ENCODE measurements at regions not wholly inside any gene's neighbourhood (a gene's known extent, or its start where the extent isn't known, plus 50 kb on each side); places are given as distances from the start of the nearest gene placed in this dataset.

DNA sequence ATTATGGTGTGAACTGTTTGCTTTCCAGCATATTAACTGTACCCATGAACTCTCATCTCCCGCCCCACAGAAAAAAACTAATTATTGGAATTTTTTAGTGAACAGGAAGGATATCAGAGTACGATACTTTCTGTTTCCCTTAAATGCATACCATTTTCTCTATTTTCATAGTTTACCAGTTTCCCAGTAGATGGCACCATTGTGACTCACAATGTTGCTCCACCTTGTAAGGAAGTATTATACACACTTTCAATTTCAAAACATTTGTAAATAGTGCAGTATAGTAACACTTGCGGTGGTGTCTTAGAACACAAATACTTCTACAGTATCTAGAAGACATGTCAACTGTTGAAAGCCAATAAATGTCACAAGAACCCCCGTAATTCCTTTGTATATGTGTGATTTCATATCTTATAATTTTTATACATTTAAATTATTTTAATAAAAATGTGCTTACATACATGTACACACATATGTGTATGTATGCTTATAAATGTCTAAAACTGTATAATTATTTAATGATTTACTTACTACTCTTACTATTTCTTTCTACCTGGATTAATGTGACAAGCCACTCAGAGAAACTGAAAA is 167.3 kb downstream of the SLIT2 start:
- intact Hi-C loops (cut with micrococcal nuclease), result loop anchor here (10.0 kb wide), 1 partner anchor 124 kb away; no protein-coding TSS in a partner anchor
- peak; percentile 68 for ATAC-seq
- ChIA-PET CTCF (no interaction called here), POLR2A (ENCODE audit: unreplicated experiment) (no interaction called here)
- peak; percentile 57 for DNase-seq
- Histone ChIP-seq H3K9me3 (ENCODE audit: low read length) (no peaks in the 10 kb centered on the region), H3K79me2 (ENCODE audit: low read length) (no peaks in the 10 kb centered on the region), H3K4me1 (ENCODE audit: insufficient read depth, low read length) (peaks cover 8% of the 10 kb centered on the region; the same call in 1 of the 2 replicates), H3K36me3 (ENCODE audit: low read depth, low read length) (no peaks in the 10 kb centered on the region), H4K20me1 (ENCODE audit: low read length) (no peaks in the 10 kb centered on the region), H2AFZ (ENCODE audit: low read length) (peak overlapping the region; percentile 69), H3K9me2 (replicated peaks; ENCODE audit: low read length) (no peaks in the 10 kb centered on the region), H3K27me3 (ENCODE audit: low read length) (no peaks in the 10 kb centered on the region), H3K9ac (ENCODE audit: low read length) (peak overlapping the region; percentile 38; the same call in 1 of the 2 replicates), H3K4me2 (ENCODE audit: low read length) (peak overlapping the region; percentile 94), H3F3A (ENCODE audit: low read length, unreplicated experiment) (no peaks in the 10 kb centered on the region), H3K4me3 (ENCODE audit: low read length) (peak overlapping the region; percentile 64), H3K27ac (ENCODE audit: low read length) (no peak overlapping the region)
- no TSS peak for BruUV-seq (replicated peaks)
- TF ChIP-seq EZH2 (IDR thresholded peaks at IDR 0.05; ENCODE audit: low read length, unreplicated experiment), result no peak
- TF ChIP-seq CTCF (conservative IDR thresholded peaks at IDR 0.05; ENCODE audit: low read depth, low read length), result peak; percentile 66
- no peak for TF ChIP-seq EZH2phosphoT487 (IDR thresholded peaks at IDR 0.05; ENCODE audit: borderline replicate concordance, low read length)

DNA sequence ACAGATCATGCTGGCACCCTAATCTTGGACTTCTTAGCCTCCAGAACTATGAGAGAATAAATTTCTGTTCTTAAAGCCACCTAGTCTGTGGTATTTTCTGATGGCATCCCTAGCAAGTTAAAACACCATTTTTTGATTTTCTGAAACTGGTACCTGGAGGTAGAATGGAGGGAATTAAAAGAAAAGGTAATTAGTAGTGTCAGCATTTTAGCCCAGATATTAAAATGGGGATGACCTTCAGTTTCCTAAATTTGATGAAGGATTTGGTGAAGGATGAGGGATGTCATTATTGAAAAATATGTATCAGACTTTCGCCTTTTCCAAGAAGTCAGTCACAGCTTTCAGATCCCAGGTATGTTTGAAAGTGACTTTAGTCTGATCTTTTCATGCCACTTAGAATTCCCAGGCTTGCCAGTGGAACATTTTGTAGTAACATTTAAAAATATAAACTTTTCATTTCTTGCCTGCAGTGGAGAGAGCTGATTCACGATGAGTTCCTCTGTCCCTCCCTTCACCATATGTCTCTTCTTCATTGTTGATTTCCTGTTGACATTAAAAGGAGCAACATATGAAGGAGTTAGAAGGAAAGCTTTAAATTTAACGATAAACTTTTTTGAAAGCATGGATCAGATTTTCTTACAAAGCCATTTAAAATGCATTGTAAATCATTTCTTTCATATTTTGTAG is 169.4 kb downstream of the SLIT2 start:
- Histone ChIP-seq H3K9me2 (replicated peaks; ENCODE audit: low read length) (no peaks in the 10 kb centered on the region), H3F3A (ENCODE audit: low read length, unreplicated experiment) (no peaks in the 10 kb centered on the region), H3K9me3 (ENCODE audit: low read length) (no peaks in the 10 kb centered on the region), H3K27me3 (ENCODE audit: low read length) (no peaks in the 10 kb centered on the region), H2AFZ (ENCODE audit: low read length) (no peak overlapping the region), H3K79me2 (ENCODE audit: low read length) (no peaks in the 10 kb centered on the region), H3K4me1 (ENCODE audit: insufficient read depth, low read length) (peaks cover 8% of the 10 kb centered on the region; the same call in 1 of the 2 replicates), H4K20me1 (ENCODE audit: low read length) (no peaks in the 10 kb centered on the region), H3K36me3 (ENCODE audit: low read depth, low read length) (no peaks in the 10 kb centered on the region), H3K4me3 (ENCODE audit: low read length) (no peak overlapping the region), H3K9ac (ENCODE audit: low read length) (no peak overlapping the region), H3K27ac (ENCODE audit: low read length) (no peak overlapping the region), H3K4me2 (ENCODE audit: low read length) (no peak overlapping the region)
- DNase-seq (no peak), ATAC-seq (no peak)
- no peak for TF ChIP-seq EZH2phosphoT487 (IDR thresholded peaks at IDR 0.05; ENCODE audit: borderline replicate concordance, low read length)
- no peak for TF ChIP-seq EZH2 (IDR thresholded peaks at IDR 0.05; ENCODE audit: low read length, unreplicated experiment)
- TF ChIP-seq CTCF (conservative IDR thresholded peaks at IDR 0.05; ENCODE audit: low read depth, low read length), result no peak
- CTCF ChIA-PET, result no interaction called here
- POLR2A ChIA-PET (ENCODE audit: unreplicated experiment), result no interaction called here
- intact Hi-C loops (cut with micrococcal nuclease), result loop anchor here (10.0 kb wide), 1 partner anchor 84 kb away; no protein-coding TSS in a partner anchor
- no TSS peak for BruUV-seq (replicated peaks)

- no peak overlapping the region for H3K9ac ChIP-seq (ENCODE audit: low read length)
- H3K79me2 ChIP-seq (ENCODE audit: low read length), result no peaks in the 10 kb centered on the region
- H3K4me3 ChIP-seq (ENCODE audit: low read length), result no peak overlapping the region
- no peaks in the 10 kb centered on the region for H3K9me3 ChIP-seq (ENCODE audit: low read length)
- H3K36me3 ChIP-seq (ENCODE audit: low read depth, low read length), result no peaks in the 10 kb centered on the region
- H3F3A ChIP-seq (ENCODE audit: low read length, unreplicated experiment), result no peaks in the 10 kb centered on the region
- ChIA-PET POLR2A (ENCODE audit: unreplicated experiment) (no interaction called here), CTCF (no interaction called here)
- DNase-seq (no peak), ATAC-seq (no peak)
- H3K9me2 ChIP-seq (replicated peaks; ENCODE audit: low read length), result no peaks in the 10 kb centered on the region
- H3K27me3 ChIP-seq (ENCODE audit: low read length), result no peaks in the 10 kb centered on the region
- H4K20me1 ChIP-seq (ENCODE audit: low read length), result no peaks in the 10 kb centered on the region
- intact Hi-C loops (cut with micrococcal nuclease), result loop anchor here (10.0 kb wide), 1 partner anchor 83 kb away; no protein-coding TSS in a partner anchor
- no peak overlapping the region for H2AFZ ChIP-seq (ENCODE audit: low read length)
- H3K4me1 ChIP-seq (ENCODE audit: insufficient read depth, low read length), result peaks cover 8% of the 10 kb centered on the region; the same call in 1 of the 2 replicates
- no TSS peak for BruUV-seq (replicated peaks)
- TF ChIP-seq EZH2phosphoT487 (IDR thresholded peaks at IDR 0.05; ENCODE audit: borderline replicate concordance, low read length) (no peak), CTCF (conservative IDR thresholded peaks at IDR 0.05; ENCODE audit: low read depth, low read length) (no peak), EZH2 (IDR thresholded peaks at IDR 0.05; ENCODE audit: low read length, unreplicated experiment) (no peak)
- no peak overlapping the region for H3K27ac ChIP-seq (ENCODE audit: low read length)
- no peak overlapping the region for H3K4me2 ChIP-seq (ENCODE audit: low read length)
These were observed 169.9 kb downstream of the SLIT2 start for GRCh38 chr4:20421603-20421985.
